Neural cell (in vitro differentiated cells): ENCODE measurements at regions not wholly inside any gene's neighbourhood (a gene's known extent, or its start where the extent isn't known, plus 50 kb on each side); places are given as distances from the start of the nearest gene placed in this dataset.

ENCODE experiments used
- H2AFZ ChIP-seq: fragments of 200-600, 300-800 bp; sonication (generic), shearing (Covaris generic); 2 replicates; pipeline ENCODE4 v1.6.0; 2014; ENCODE audit warnings: low read depth, mild to moderate bottlenecking, antibody characterized with exemption, low read length, moderate library complexity
- H3F3A ChIP-seq: fragments of 200-600 bp; shearing (Covaris generic); 2 replicates; pipeline ENCODE4 v1.6.1; 2016; ENCODE audit warnings: mild to moderate bottlenecking, moderate library complexity, mixed read lengths, antibody characterized with exemption, low read length; ENCODE audit not compliant: insufficient read depth, poor library complexity, severe bottlenecking
- H3K27ac ChIP-seq: fragments of 200-600, 300-800 bp; sonication (generic), shearing (Covaris generic); 2 replicates; pipeline ENCODE4 v1.5.1; 2014; ENCODE audit warnings: mild to moderate bottlenecking, low read length, moderate library complexity
- H3K27me3 ChIP-seq: fragments of 300-800, 200-600 bp; sonication (generic), shearing (Covaris generic); 2 replicates; pipeline ENCODE4 v1.6.0; 2014; ENCODE audit warnings: mild to moderate bottlenecking, low read depth, low read length, moderate library complexity; ENCODE audit not compliant: insufficient read depth
- H3K36me3 ChIP-seq: fragments of 300-800, 200-600 bp; sonication (generic), shearing (Covaris generic); 2 replicates; pipeline ENCODE4 v1.5.1; 2014; ENCODE audit warnings: mild to moderate bottlenecking, antibody characterized with exemption, low read length, moderate library complexity; ENCODE audit not compliant: insufficient read depth
- H3K4me2 ChIP-seq: fragments of 300-800, 200-600 bp; sonication (generic), shearing (Covaris generic); 2 replicates; pipeline ENCODE4 v1.6.0; 2014; ENCODE audit warnings: mild to moderate bottlenecking, low read length
- H3K4me3 ChIP-seq: fragments of 300-800, 200-600 bp; sonication (generic), shearing (Covaris generic); 2 replicates; pipeline ENCODE4 v1.5.1; 2014; ENCODE audit warnings: mild to moderate bottlenecking, low read length, moderate library complexity
- H3K79me2 ChIP-seq: fragments of 200-600 bp; shearing (Covaris generic); replicated peaks from 2 replicates; pipeline ENCODE4 v1.6.0; 2014; ENCODE audit warnings: mild to moderate bottlenecking, low read length, moderate library complexity; ENCODE audit not compliant: insufficient read depth
- H3K9ac ChIP-seq: fragments of 300-800, 200-600 bp; sonication (generic), shearing (Covaris generic); 2 replicates; pipeline ENCODE4 v1.6.1; 2016; ENCODE audit warnings: mild to moderate bottlenecking, low read length, mixed read lengths
- H3K9me2 ChIP-seq: fragments of 200-600 bp; shearing (Covaris generic); 2 replicates; pipeline ENCODE4 v1.6.1; 2016; ENCODE audit warnings: mild to moderate bottlenecking, low read length, mixed read lengths; ENCODE audit not compliant: insufficient read depth
- H3K9me3 ChIP-seq: fragments of 200-600, 300-800 bp; sonication (generic), shearing (Covaris generic); 2 replicates; pipeline ENCODE4 v1.6.1; 2016; ENCODE audit warnings: mild to moderate bottlenecking, mixed run types, low read length, moderate library complexity, mixed read lengths
- H4K20me1 ChIP-seq: fragments of 200-600 bp; shearing (Covaris generic); 2 replicates; pipeline ENCODE4 v1.6.1; 2016; ENCODE audit warnings: mild to moderate bottlenecking, mixed run types; ENCODE audit not compliant: insufficient read depth
- EP300 ChIP-seq: fragments of 450-650 bp; conservative IDR thresholded peaks from 2 replicates; pipeline ENCODE4 v1.6.1; 2014; ENCODE audit warnings: antibody characterized with exemption, mild to moderate bottlenecking, moderate library complexity; ENCODE audit not compliant: poor library complexity, severe bottlenecking
- EZH2 ChIP-seq: fragments of 200-600, 300-800 bp; shearing (Covaris generic), sonication (generic); IDR thresholded peaks from 2 replicates; pipeline ENCODE4 v1.6.1; 2014; ENCODE audit warnings: antibody characterized with exemption, low read length, borderline replicate concordance, mild to moderate bottlenecking; ENCODE audit not compliant: insufficient read depth, poor library complexity, severe bottlenecking
- MXI1 ChIP-seq: fragments of 450-650 bp; conservative IDR thresholded peaks from 2 replicates; pipeline ENCODE4 v1.6.1; 2014; ENCODE audit warnings: antibody characterized with exemption, mild to moderate bottlenecking; ENCODE audit not compliant: poor library complexity, severe bottlenecking
- POLR2AphosphoS5 ChIP-seq: IDR thresholded peaks from 2 replicates; pipeline ENCODE4 v1.6.1; 2012
- RAD21 ChIP-seq: fragments of 450-650 bp; conservative IDR thresholded peaks from 2 replicates; pipeline ENCODE4 v1.6.1; 2014; ENCODE audit warnings: antibody characterized with exemption, mild to moderate bottlenecking, moderate library complexity
- SMC3 ChIP-seq: fragments of 450-650 bp; conservative IDR thresholded peaks from 2 replicates; pipeline ENCODE4 v1.6.1; 2014; ENCODE audit warnings: antibody characterized with exemption, mild to moderate bottlenecking, moderate library complexity; ENCODE audit not compliant: poor library complexity
- TAF1 ChIP-seq: IDR thresholded peaks from 2 replicates; pipeline ENCODE4 v1.6.1; 2012; ENCODE audit warnings: low read depth
- TF ChIP-seq, protein P1 (sequence below): IDR thresholded peaks from 2 replicates; pipeline ENCODE4 v1.6.1; 2012; ENCODE audit warnings: borderline replicate concordance
- TF ChIP-seq, protein P2 (sequence below): fragments of 450-650 bp; IDR thresholded peaks from 2 replicates; pipeline ENCODE4 v1.5.1; 2014; ENCODE audit warnings: antibody characterized with exemption, mild to moderate bottlenecking, moderate library complexity; ENCODE audit not compliant: poor library complexity, severe bottlenecking

GRCh38 chr7:96578606-96579005, 131.0 kb downstream of the SEM1 start:
- TF ChIP-seq RAD21 = no peak
- no peak for TF ChIP-seq POLR2AphosphoS5
- TF ChIP-seq EP300 = no peak
- TF ChIP-seq, protein P1, sequence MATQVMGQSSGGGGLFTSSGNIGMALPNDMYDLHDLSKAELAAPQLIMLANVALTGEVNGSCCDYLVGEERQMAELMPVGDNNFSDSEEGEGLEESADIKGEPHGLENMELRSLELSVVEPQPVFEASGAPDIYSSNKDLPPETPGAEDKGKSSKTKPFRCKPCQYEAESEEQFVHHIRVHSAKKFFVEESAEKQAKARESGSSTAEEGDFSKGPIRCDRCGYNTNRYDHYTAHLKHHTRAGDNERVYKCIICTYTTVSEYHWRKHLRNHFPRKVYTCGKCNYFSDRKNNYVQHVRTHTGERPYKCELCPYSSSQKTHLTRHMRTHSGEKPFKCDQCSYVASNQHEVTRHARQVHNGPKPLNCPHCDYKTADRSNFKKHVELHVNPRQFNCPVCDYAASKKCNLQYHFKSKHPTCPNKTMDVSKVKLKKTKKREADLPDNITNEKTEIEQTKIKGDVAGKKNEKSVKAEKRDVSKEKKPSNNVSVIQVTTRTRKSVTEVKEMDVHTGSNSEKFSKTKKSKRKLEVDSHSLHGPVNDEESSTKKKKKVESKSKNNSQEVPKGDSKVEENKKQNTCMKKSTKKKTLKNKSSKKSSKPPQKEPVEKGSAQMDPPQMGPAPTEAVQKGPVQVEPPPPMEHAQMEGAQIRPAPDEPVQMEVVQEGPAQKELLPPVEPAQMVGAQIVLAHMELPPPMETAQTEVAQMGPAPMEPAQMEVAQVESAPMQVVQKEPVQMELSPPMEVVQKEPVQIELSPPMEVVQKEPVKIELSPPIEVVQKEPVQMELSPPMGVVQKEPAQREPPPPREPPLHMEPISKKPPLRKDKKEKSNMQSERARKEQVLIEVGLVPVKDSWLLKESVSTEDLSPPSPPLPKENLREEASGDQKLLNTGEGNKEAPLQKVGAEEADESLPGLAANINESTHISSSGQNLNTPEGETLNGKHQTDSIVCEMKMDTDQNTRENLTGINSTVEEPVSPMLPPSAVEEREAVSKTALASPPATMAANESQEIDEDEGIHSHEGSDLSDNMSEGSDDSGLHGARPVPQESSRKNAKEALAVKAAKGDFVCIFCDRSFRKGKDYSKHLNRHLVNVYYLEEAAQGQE = no peak
- TF ChIP-seq TAF1 = no peak
- TF ChIP-seq EZH2 = no peak
- TF ChIP-seq, protein P2, sequence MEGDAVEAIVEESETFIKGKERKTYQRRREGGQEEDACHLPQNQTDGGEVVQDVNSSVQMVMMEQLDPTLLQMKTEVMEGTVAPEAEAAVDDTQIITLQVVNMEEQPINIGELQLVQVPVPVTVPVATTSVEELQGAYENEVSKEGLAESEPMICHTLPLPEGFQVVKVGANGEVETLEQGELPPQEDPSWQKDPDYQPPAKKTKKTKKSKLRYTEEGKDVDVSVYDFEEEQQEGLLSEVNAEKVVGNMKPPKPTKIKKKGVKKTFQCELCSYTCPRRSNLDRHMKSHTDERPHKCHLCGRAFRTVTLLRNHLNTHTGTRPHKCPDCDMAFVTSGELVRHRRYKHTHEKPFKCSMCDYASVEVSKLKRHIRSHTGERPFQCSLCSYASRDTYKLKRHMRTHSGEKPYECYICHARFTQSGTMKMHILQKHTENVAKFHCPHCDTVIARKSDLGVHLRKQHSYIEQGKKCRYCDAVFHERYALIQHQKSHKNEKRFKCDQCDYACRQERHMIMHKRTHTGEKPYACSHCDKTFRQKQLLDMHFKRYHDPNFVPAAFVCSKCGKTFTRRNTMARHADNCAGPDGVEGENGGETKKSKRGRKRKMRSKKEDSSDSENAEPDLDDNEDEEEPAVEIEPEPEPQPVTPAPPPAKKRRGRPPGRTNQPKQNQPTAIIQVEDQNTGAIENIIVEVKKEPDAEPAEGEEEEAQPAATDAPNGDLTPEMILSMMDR = no peak
- no peak for TF ChIP-seq MXI1
- TF ChIP-seq SMC3 = no peak
- Histone ChIP-seq H3K4me2 (no peak overlapping the region), H4K20me1 (no peaks in the 10 kb centered on the region), H3K27ac (no peak overlapping the region), H2AFZ (no peak overlapping the region), H3K9me2 (no peaks in the 10 kb centered on the region), H3K4me3 (no peak overlapping the region), H3F3A (no peaks in the 10 kb centered on the region), H3K9me3 (no peaks in the 10 kb centered on the region), H3K79me2 (no peaks in the 10 kb centered on the region), H3K36me3 (no peaks in the 10 kb centered on the region), H3K27me3 (no peaks in the 10 kb centered on the region), H3K9ac (no peak overlapping the region)

- Histone ChIP-seq H3K27ac (no peak overlapping the region), H3K9me3 (no peaks in the 10 kb centered on the region), H3K27me3 (no peaks in the 10 kb centered on the region), H3K9me2 (no peaks in the 10 kb centered on the region), H3K79me2 (no peaks in the 10 kb centered on the region), H3K9ac (no peak overlapping the region), H3K4me3 (no peak overlapping the region), H3K4me2 (no peak overlapping the region), H2AFZ (no peak overlapping the region), H3F3A (no peaks in the 10 kb centered on the region), H3K36me3 (no peaks in the 10 kb centered on the region), H4K20me1 (no peaks in the 10 kb centered on the region)
- TF ChIP-seq SMC3 (no peak), MXI1 (no peak), POLR2AphosphoS5 (no peak), EZH2 (no peak), RAD21 (no peak), TAF1 (no peak), EP300 (no peak)
- TF ChIP-seq, protein P1 = no peak
- TF ChIP-seq, protein P2 = no peak
Observed at GRCh38 chr7:96563409-96563808, 146.2 kb downstream of the SEM1 start.
